ENCODE measurements at regions not wholly inside any gene's neighbourhood (a gene's known extent, or its start where the extent isn't known, plus 50 kb on each side); places are given as distances from the start of the nearest gene placed in this dataset.

DNA sequence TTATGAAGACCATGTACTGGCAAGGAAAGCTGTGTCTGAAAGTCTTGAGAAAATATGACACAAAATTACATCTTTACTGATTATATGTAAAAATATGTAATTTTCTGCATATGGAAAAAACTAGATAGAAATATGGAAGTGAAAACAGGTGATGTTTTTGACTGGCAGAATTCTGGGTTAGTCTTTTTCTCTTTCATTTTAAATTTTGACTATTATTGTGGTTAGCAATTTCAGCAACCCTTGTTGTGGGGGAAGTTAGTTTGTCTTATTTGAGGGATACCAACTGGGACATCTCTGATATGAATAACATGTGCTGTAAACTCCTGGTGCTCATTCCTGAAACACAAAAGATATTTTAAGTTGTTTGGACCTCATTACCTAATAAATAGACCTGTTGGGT, 49.9 kb upstream of the CPEB2 start:
- TF ChIP-seq, protein P1, sequence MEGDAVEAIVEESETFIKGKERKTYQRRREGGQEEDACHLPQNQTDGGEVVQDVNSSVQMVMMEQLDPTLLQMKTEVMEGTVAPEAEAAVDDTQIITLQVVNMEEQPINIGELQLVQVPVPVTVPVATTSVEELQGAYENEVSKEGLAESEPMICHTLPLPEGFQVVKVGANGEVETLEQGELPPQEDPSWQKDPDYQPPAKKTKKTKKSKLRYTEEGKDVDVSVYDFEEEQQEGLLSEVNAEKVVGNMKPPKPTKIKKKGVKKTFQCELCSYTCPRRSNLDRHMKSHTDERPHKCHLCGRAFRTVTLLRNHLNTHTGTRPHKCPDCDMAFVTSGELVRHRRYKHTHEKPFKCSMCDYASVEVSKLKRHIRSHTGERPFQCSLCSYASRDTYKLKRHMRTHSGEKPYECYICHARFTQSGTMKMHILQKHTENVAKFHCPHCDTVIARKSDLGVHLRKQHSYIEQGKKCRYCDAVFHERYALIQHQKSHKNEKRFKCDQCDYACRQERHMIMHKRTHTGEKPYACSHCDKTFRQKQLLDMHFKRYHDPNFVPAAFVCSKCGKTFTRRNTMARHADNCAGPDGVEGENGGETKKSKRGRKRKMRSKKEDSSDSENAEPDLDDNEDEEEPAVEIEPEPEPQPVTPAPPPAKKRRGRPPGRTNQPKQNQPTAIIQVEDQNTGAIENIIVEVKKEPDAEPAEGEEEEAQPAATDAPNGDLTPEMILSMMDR (IDR thresholded peaks at IDR 0.05; ENCODE audit: low read length), result no peak
- no peak for TF ChIP-seq EZH2 (optimal IDR thresholded peaks at IDR 0.05; ENCODE audit: low read depth, low read length)

Measured in MM.1S (cell line).